ENCODE measurements at regions not wholly inside any gene's neighbourhood (a gene's known extent, or its start where the extent isn't known, plus 50 kb on each side); places are given as distances from the start of the nearest gene placed in this dataset.

- TF ChIP-seq CTCF (IDR thresholded peaks at IDR 0.05): no peak
- TF ChIP-seq EP300 (IDR thresholded peaks at IDR 0.05): no peak
- TF ChIP-seq POLR2A (IDR thresholded peaks at IDR 0.05): no peak
These were observed 280.1 kb upstream of the SALL3 start for GRCh38 chr18:78699499-78699898.
